H9 (cell line): ENCODE measurements at regions not wholly inside any gene's neighbourhood (a gene's known extent, or its start where the extent isn't known, plus 50 kb on each side); places are given as distances from the start of the nearest gene placed in this dataset.

Experiments
- DNase-seq: peaks from one replicate; pipeline ENCODE4 v3.0.0-alpha.2; 2017
- H2AFZ ChIP-seq: one replicate; pipeline ENCODE4 v1.6.1; 2013; ENCODE audit warnings: mild to moderate bottlenecking, low read length, control low read depth, moderate library complexity
- H2AK5ac ChIP-seq: 2 replicates; pipeline ENCODE4 v1.6.1; 2013; ENCODE audit warnings: low read length, control low read depth, mixed read lengths; ENCODE audit not compliant: insufficient read length
- H2BK120ac ChIP-seq: one replicate; pipeline ENCODE4 v1.6.1; 2013; ENCODE audit warnings: low read depth, mild to moderate bottlenecking, low read length, control low read depth, inconsistent platforms; ENCODE audit not compliant: poor library complexity, severe bottlenecking
- H2BK12ac ChIP-seq: 2 replicates; pipeline ENCODE4 v1.6.1; 2013; ENCODE audit warnings: low read length, control low read depth, mixed read lengths, low read depth; ENCODE audit not compliant: insufficient read length
- H2BK15ac ChIP-seq: 2 replicates; pipeline ENCODE4 v1.6.1; 2013; ENCODE audit warnings: low read depth, low read length, control low read depth
- H2BK20ac ChIP-seq: one replicate; pipeline ENCODE4 v1.6.1; 2013; ENCODE audit warnings: low read depth, mild to moderate bottlenecking, low read length, control low read depth, inconsistent platforms; ENCODE audit not compliant: poor library complexity, severe bottlenecking
- H2BK5ac ChIP-seq: 2 replicates; pipeline ENCODE4 v1.6.1; 2013; ENCODE audit warnings: low read length, control low read depth, mixed read lengths; ENCODE audit not compliant: insufficient read length
- H3K14ac ChIP-seq: 2 replicates; pipeline ENCODE4 v1.6.1; 2013; ENCODE audit warnings: low read length, control low read depth; ENCODE audit not compliant: insufficient read depth
- H3K18ac ChIP-seq: 2 replicates; pipeline ENCODE4 v1.6.1; 2013; ENCODE audit warnings: low read depth, mild to moderate bottlenecking, mixed read lengths, low read length, control low read depth; ENCODE audit not compliant: insufficient read length
- H3K23ac ChIP-seq: 2 replicates; pipeline ENCODE4 v1.6.1; 2013; ENCODE audit warnings: low read length, control low read depth, mixed read lengths, low read depth; ENCODE audit not compliant: insufficient read length
- H3K23me2 ChIP-seq: 2 replicates; pipeline ENCODE4 v1.6.1; 2013; ENCODE audit warnings: low read depth, mild to moderate bottlenecking, mixed read lengths, low read length, control low read depth; ENCODE audit not compliant: insufficient read length, poor library complexity, severe bottlenecking
- H3K27ac ChIP-seq: 2 replicates; pipeline ENCODE4 v1.5.1; 2013; ENCODE audit warnings: low read length, control low read depth, mixed read lengths, low read depth; ENCODE audit not compliant: insufficient read length
- H3K27me3 ChIP-seq: 2 replicates; pipeline ENCODE4 v1.6.1; 2013; ENCODE audit warnings: low read length, control low read depth, inconsistent platforms; ENCODE audit not compliant: insufficient read depth
- H3K4ac ChIP-seq: 2 replicates; pipeline ENCODE4 v1.6.1; 2013; ENCODE audit warnings: low read depth, mild to moderate bottlenecking, control low read depth, inconsistent platforms, low read length, moderate library complexity
- H3K4me1 ChIP-seq: 2 replicates; pipeline ENCODE4 v1.6.1; 2013; ENCODE audit warnings: low read length, control low read depth, inconsistent platforms; ENCODE audit not compliant: insufficient read depth
- H3K4me2 ChIP-seq: 2 replicates; pipeline ENCODE4 v1.6.1; 2013; ENCODE audit warnings: low read length, control low read depth, mixed read lengths; ENCODE audit not compliant: insufficient read length, insufficient read depth
- H3K56ac ChIP-seq: 2 replicates; pipeline ENCODE4 v1.6.1; 2013; ENCODE audit warnings: low read depth, mild to moderate bottlenecking, mixed read lengths, low read length, control low read depth; ENCODE audit not compliant: insufficient read length
- H3K79me1 ChIP-seq: 2 replicates; pipeline ENCODE4 v1.6.1; 2013; ENCODE audit warnings: low read depth, mild to moderate bottlenecking, moderate library complexity, low read length, control low read depth, inconsistent platforms; ENCODE audit not compliant: insufficient read depth, poor library complexity, severe bottlenecking
- H3K79me2 ChIP-seq: 2 replicates; pipeline ENCODE4 v1.6.1; 2013; ENCODE audit warnings: low read length, control low read depth, inconsistent platforms; ENCODE audit not compliant: insufficient read depth
- H3K9ac ChIP-seq: 2 replicates; pipeline ENCODE4 v1.6.1; 2013; ENCODE audit warnings: low read length, control low read depth, mixed read lengths; ENCODE audit not compliant: insufficient read length; ENCODE audit errors: extremely low read depth
- H3K9me3 ChIP-seq: one replicate; pipeline ENCODE4 v1.6.1; 2013; ENCODE audit warnings: low read depth, low read length, inconsistent platforms; ENCODE audit not compliant: control insufficient read depth
- H3T11ph ChIP-seq: one replicate; pipeline ENCODE4 v1.6.1; 2013; ENCODE audit warnings: mild to moderate bottlenecking, low read length, control low read depth, inconsistent platforms
- H4K20me1 ChIP-seq: one replicate; pipeline ENCODE4 v1.6.1; 2013; ENCODE audit not compliant: control insufficient read depth, insufficient read length, insufficient read depth
- H4K5ac ChIP-seq: 2 replicates; pipeline ENCODE4 v1.6.1; 2013; ENCODE audit warnings: low read depth, mild to moderate bottlenecking, mixed read lengths, low read length, control low read depth; ENCODE audit not compliant: insufficient read length
- H4K8ac ChIP-seq: replicated peaks from 2 replicates; pipeline ENCODE4 v1.6.1; 2013; ENCODE audit warnings: low read length, control low read depth, mixed read lengths, low read depth; ENCODE audit not compliant: insufficient read length
- H4K91ac ChIP-seq: 2 replicates; pipeline ENCODE4 v1.6.1; 2013; ENCODE audit warnings: low read depth, mild to moderate bottlenecking, moderate library complexity, mixed read lengths, low read length, control low read depth; ENCODE audit not compliant: insufficient read length
- H3K27ac Mint-ChIP-seq, 3 experiments: 2 replicates in 2 of 3; 3 replicates in 1 of 3; pipeline ENCODE4 v1.8.0; 2020 to 2021; ENCODE audit warnings: mixed read lengths in 3 of 3, mild to moderate bottlenecking in 1 of 3, moderate library complexity in 1 of 3
- H3K27me3 Mint-ChIP-seq: 2 replicates; pipeline ENCODE4 v1.8.0; 2021; ENCODE audit warnings: low read depth, mild to moderate bottlenecking, moderate library complexity, mixed read lengths
- H3K36me3 Mint-ChIP-seq, 3 experiments: 2 replicates in 2 of 3; 3 replicates in 1 of 3; pipeline ENCODE4 v1.8.0; 2020 to 2021; ENCODE audit warnings: low read depth in 3 of 3, mixed read lengths in 3 of 3; ENCODE audit not compliant: insufficient read depth in 1 of 3
- H3K4me1 Mint-ChIP-seq, 2 experiments: 2 replicates each; pipeline ENCODE4 v1.8.0; 2020; ENCODE audit warnings: mixed read lengths in 2 of 2
- H3K4me3 Mint-ChIP-seq, 2 experiments: 2 replicates in 1 of 2; 3 replicates in 1 of 2; pipeline ENCODE4 v1.8.0; 2020 to 2021; ENCODE audit warnings: mild to moderate bottlenecking in 2 of 2, mixed read lengths in 2 of 2, moderate library complexity in 1 of 2
- H3K9me3 Mint-ChIP-seq, 2 experiments: 2 replicates in 1 of 2; 3 replicates in 1 of 2; pipeline ENCODE4 v1.8.0; 2020; ENCODE audit warnings: mild to moderate bottlenecking in 2 of 2, mixed read lengths in 2 of 2, moderate library complexity in 1 of 2
- CTCF ChIP-seq: fragments of 200-600 bp; sonication (generic); conservative IDR thresholded peaks from 3 replicates; pipeline ENCODE4 v1.8.0; 2021; ENCODE audit warnings: antibody characterized with exemption, mild to moderate bottlenecking
- WGBS: extraction: QIAGEN DNeasy Blood & Tissue Kit; methylation state at CpG from one replicate; pipeline ENCODE4 v1.1.7; 2013; ENCODE audit warnings: missing lambda C conversion rate, low lambda C conversion rate, mixed read lengths; ENCODE audit not compliant: insufficient read length; ENCODE audit errors: extremely low coverage; 5-methylcytosine and 5-hydroxymethylcytosine counted together

GRCh38 chr2:40550085-40550484, 98.2 kb upstream of the SLC8A1 start:
- Histone ChIP-seq H3K4me2 (no peak overlapping the region), H3K27me3 (no peaks in the 10 kb centered on the region), H3K56ac (no peak overlapping the region), H3K4me1 (no peaks in the 10 kb centered on the region; the same call in 1 of the 2 replicates), H2BK12ac (no peak overlapping the region), H3K4ac (no peak overlapping the region), H2BK15ac (no peak overlapping the region), H3K27ac (no peak overlapping the region), H2AFZ (no peak overlapping the region), H3K23ac (no peak overlapping the region), H4K20me1 (no peaks in the 10 kb centered on the region), H3K79me2 (no peaks in the 10 kb centered on the region), H3K14ac (no peak overlapping the region), H3K9me3 (no peaks in the 10 kb centered on the region), H3T11ph (no peak overlapping the region), H4K91ac (no peak overlapping the region), H2AK5ac (no peak overlapping the region), H4K8ac (no peak overlapping the region), H2BK120ac (no peak overlapping the region), H3K9ac (no peak overlapping the region), H4K5ac (no peak overlapping the region), H3K18ac (no peak overlapping the region), H3K23me2 (no peaks in the 10 kb centered on the region), H3K79me1 (no peaks in the 10 kb centered on the region), H2BK20ac (no peak overlapping the region), H2BK5ac (no peak overlapping the region)
- TF ChIP-seq CTCF, result no peak
- Mint-ChIP-seq H3K4me3 (no peak overlapping the region), H3K9me3 (no peaks in the 10 kb centered on the region), H3K27me3 (no peaks in the 10 kb centered on the region), H3K27ac (no peak overlapping the region), H3K36me3 (no peaks in the 10 kb centered on the region; a peak in 1 of 7 replicates), H3K4me1 (peaks cover 4 to 6% of the 10 kb centered on the region in 2 experiments; a peak in 3 of 4 replicates)
- WGBS, result no CpG with 5 or more reads among the region's 1 CpG
- no peak for DNase-seq
